ENCODE measurements at regions not wholly inside any gene's neighbourhood (a gene's known extent, or its start where the extent isn't known, plus 50 kb on each side); places are given as distances from the start of the nearest gene placed in this dataset.

GRCh38 chr2:67927501-67927900, 135.3 kb downstream of the C1D start:
- no peaks in the 10 kb centered on the region for H3K4me1 Mint-ChIP-seq
- no peak overlapping the region for H3K4me3 Mint-ChIP-seq
- H3K27ac Mint-ChIP-seq, result no peak overlapping the region
- POLR2A ChIA-PET, result no interaction called here
- H3K36me3 Mint-ChIP-seq (ENCODE audit: low read depth), result no peaks in the 10 kb centered on the region
- no peaks in the 10 kb centered on the region for H3K27me3 Mint-ChIP-seq
- CTCF ChIA-PET, result interaction anchor here (0.9 kb wide), 1 partner anchor 37 kb away, joined by 4 read pairs; no protein-coding TSS in a partner anchor
- H3K9me3 Mint-ChIP-seq, result no peaks in the 10 kb centered on the region
- DNase-seq, result no peak

DNA sequence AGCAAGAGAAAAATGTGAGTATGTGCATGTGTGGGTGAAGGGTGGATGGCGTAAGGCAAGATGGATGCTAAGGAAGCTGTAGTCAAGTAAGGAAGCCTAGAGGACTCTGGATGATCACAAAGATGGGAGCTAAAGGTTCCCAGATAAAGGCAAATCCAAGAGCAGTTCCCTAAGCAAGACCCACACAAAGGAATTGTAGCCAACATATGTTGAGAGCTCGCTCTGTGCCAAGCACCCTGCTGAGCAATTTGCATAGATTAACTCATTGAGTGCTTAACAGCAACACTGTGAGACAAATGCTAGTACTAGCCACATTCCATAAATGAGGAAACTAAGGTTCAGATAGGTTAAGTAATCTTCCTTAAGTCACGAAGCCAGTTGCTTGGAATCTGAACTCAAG, 132.6 kb downstream of the C1D start:
- Mint-ChIP-seq H3K4me1 (no peaks in the 10 kb centered on the region), H3K9me3 (no peaks in the 10 kb centered on the region), H3K36me3 (ENCODE audit: low read depth) (no peaks in the 10 kb centered on the region), H3K27ac (no peak overlapping the region), H3K4me3 (no peak overlapping the region), H3K27me3 (peaks cover 2% of the 10 kb centered on the region)
- DNase-seq, result no peak
- ChIA-PET CTCF (no interaction called here), POLR2A (no interaction called here)

- ChIA-PET POLR2A (no interaction called here), CTCF (no interaction called here)
- Mint-ChIP-seq H3K4me3 (no peak overlapping the region), H3K27ac (no peak overlapping the region), H3K36me3 (ENCODE audit: low read depth) (no peaks in the 10 kb centered on the region), H3K4me1 (no peaks in the 10 kb centered on the region), H3K9me3 (no peaks in the 10 kb centered on the region), H3K27me3 (peaks cover 2% of the 10 kb centered on the region)
- DNase-seq, result no peak
These were observed 125.8 kb downstream of the C1D start for GRCh38 chr2:67936969-67937368.

- Mint-ChIP-seq H3K27me3 (no peaks in the 10 kb centered on the region), H3K4me1 (no peaks in the 10 kb centered on the region), H3K36me3 (ENCODE audit: low read depth) (no peaks in the 10 kb centered on the region), H3K9me3 (no peaks in the 10 kb centered on the region), H3K27ac (no peak overlapping the region), H3K4me3 (no peak overlapping the region)
- DNase-seq, result no peak
- ChIA-PET POLR2A (no interaction called here), CTCF (no interaction called here)
These were observed 124.8 kb downstream of the C1D start for GRCh38 chr2:67938053-67938452.

DNA sequence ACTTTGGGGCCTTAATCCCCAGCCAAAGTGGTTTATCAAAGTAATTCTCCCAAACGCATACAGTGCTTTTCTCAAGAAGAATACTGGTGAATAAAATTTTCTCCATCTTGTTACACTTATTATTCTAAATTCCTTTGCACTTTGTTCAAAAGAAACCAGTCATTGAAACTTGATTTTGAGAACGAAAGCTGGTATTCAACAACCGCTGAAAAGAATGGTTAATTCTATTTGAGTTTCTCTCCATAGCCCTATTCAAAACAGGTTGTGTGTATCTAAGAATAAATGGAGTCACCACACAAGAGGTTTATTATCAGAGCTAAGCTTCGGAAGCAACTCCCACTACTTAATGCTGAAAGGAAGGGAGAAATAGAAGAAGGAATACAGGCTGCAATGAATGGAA, 117.7 kb downstream of the C1D start:
- ChIA-PET CTCF (no interaction called here), POLR2A (no interaction called here)
- no peaks in the 10 kb centered on the region for H3K4me1 Mint-ChIP-seq
- H3K27me3 Mint-ChIP-seq, result peaks cover 2% of the 10 kb centered on the region
- H3K4me3 Mint-ChIP-seq, result no peak overlapping the region
- no peaks in the 10 kb centered on the region for H3K9me3 Mint-ChIP-seq
- no peak overlapping the region for H3K27ac Mint-ChIP-seq
- H3K36me3 Mint-ChIP-seq (ENCODE audit: low read depth), result no peaks in the 10 kb centered on the region
- DNase-seq, result no peak

GRCh38 chr2:67945940-67946339, 116.9 kb downstream of the C1D start:
- Mint-ChIP-seq H3K27ac (no peak overlapping the region), H3K4me3 (no peak overlapping the region), H3K4me1 (no peaks in the 10 kb centered on the region), H3K27me3 (peaks cover 2% of the 10 kb centered on the region), H3K36me3 (ENCODE audit: low read depth) (no peaks in the 10 kb centered on the region), H3K9me3 (no peaks in the 10 kb centered on the region)
- ChIA-PET POLR2A (no interaction called here), CTCF (no interaction called here)
- DNase-seq, result no peak

- CTCF ChIA-PET, result no interaction called here
- POLR2A ChIA-PET, result no interaction called here
- no peak overlapping the region for H3K27ac Mint-ChIP-seq
- H3K4me3 Mint-ChIP-seq, result no peak overlapping the region
- H3K4me1 Mint-ChIP-seq, result no peaks in the 10 kb centered on the region
- H3K9me3 Mint-ChIP-seq, result no peaks in the 10 kb centered on the region
- H3K36me3 Mint-ChIP-seq (ENCODE audit: low read depth), result no peaks in the 10 kb centered on the region
- no peak for DNase-seq
- peaks cover 2% of the 10 kb centered on the region for H3K27me3 Mint-ChIP-seq
These were observed 114.7 kb downstream of the C1D start for GRCh38 chr2:67948057-67948456.

- no peaks in the 10 kb centered on the region for H3K4me1 Mint-ChIP-seq
- ChIA-PET CTCF (no interaction called here), POLR2A (no interaction called here)
- DNase-seq, result no peak
- no peaks in the 10 kb centered on the region for H3K36me3 Mint-ChIP-seq (ENCODE audit: low read depth)
- no peak overlapping the region for H3K27ac Mint-ChIP-seq
- H3K4me3 Mint-ChIP-seq, result no peak overlapping the region
- H3K9me3 Mint-ChIP-seq, result no peaks in the 10 kb centered on the region
- peaks cover 4% of the 10 kb centered on the region for H3K27me3 Mint-ChIP-seq
These were observed 114.3 kb downstream of the C1D start for GRCh38 chr2:67948506-67948905.

GRCh38 chr2:67950018-67950417, 112.8 kb downstream of the C1D start:
- no peak for DNase-seq
- CTCF ChIA-PET, result no interaction called here
- H3K27me3 Mint-ChIP-seq, result peaks cover 2% of the 10 kb centered on the region
- POLR2A ChIA-PET, result interaction anchor here (0.6 to 1.6 kb wide), 2 partner anchors 12 to 399 kb away, joined by 3 read pairs; no protein-coding TSS in a partner anchor
- H3K4me1 Mint-ChIP-seq, result no peaks in the 10 kb centered on the region
- no peak overlapping the region for H3K4me3 Mint-ChIP-seq
- no peaks in the 10 kb centered on the region for H3K9me3 Mint-ChIP-seq
- H3K27ac Mint-ChIP-seq, result no peak overlapping the region
- no peaks in the 10 kb centered on the region for H3K36me3 Mint-ChIP-seq (ENCODE audit: low read depth)

DNA sequence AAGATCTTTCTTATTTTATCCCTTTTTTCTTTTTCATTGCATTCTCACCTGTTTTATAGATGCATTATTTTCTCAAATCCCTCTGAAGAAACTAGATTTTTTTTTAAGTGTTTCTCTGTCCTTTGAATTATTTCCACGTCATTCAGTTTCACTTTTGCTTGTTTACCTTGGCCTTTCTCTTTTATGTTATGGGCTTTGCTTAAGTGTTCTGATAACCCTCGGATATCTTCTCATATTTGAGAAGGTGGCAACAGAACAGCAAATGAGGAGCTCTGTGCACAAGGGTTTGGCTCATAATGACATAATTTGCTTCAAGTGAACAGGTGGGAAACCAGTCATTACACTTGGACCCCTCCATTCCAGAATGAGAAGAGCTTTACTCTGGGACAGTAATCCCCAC, 111.9 kb downstream of the C1D start:
- POLR2A ChIA-PET, result interaction anchor here (0.6 to 1.6 kb wide), 2 partner anchors 11 to 398 kb away, joined by 3 read pairs; no protein-coding TSS in a partner anchor
- H3K4me3 Mint-ChIP-seq, result no peak overlapping the region
- CTCF ChIA-PET, result no interaction called here

DNA sequence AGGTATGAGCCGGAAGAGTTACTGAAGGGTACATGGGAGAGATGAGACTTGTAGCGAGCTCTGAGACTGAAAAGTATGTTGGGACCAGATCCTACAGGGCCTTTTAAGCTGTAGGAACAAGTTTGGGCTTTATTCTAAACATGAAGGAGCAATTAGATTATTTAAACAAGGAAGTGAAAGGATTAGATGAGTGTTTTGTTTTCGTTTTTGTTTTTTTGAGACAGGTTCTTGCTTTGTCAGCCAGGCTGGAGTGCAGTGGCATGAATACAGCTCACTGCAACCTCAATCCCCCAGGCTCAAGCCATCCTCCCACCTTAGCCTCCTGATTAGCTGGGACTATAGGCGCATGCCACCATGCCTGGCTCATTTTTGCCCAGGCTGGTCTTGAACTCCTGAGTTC, 110.7 kb downstream of the C1D start:
- ChIA-PET POLR2A (no interaction called here), CTCF (no interaction called here)
- Mint-ChIP-seq H3K4me1 (no peaks in the 10 kb centered on the region), H3K27ac (no peak overlapping the region), H3K27me3 (peaks cover 5% of the 10 kb centered on the region), H3K9me3 (no peaks in the 10 kb centered on the region), H3K36me3 (ENCODE audit: low read depth) (no peaks in the 10 kb centered on the region), H3K4me3 (no peak overlapping the region)
- DNase-seq, result no peak

More for the DNA sequence above, 111.9 kb downstream of the C1D start:
- Mint-ChIP-seq H3K36me3 (ENCODE audit: low read depth) (no peaks in the 10 kb centered on the region), H3K27me3 (peaks cover 2% of the 10 kb centered on the region), H3K9me3 (no peaks in the 10 kb centered on the region), H3K27ac (no peak overlapping the region), H3K4me1 (no peaks in the 10 kb centered on the region)
- no peak for DNase-seq

DNA sequence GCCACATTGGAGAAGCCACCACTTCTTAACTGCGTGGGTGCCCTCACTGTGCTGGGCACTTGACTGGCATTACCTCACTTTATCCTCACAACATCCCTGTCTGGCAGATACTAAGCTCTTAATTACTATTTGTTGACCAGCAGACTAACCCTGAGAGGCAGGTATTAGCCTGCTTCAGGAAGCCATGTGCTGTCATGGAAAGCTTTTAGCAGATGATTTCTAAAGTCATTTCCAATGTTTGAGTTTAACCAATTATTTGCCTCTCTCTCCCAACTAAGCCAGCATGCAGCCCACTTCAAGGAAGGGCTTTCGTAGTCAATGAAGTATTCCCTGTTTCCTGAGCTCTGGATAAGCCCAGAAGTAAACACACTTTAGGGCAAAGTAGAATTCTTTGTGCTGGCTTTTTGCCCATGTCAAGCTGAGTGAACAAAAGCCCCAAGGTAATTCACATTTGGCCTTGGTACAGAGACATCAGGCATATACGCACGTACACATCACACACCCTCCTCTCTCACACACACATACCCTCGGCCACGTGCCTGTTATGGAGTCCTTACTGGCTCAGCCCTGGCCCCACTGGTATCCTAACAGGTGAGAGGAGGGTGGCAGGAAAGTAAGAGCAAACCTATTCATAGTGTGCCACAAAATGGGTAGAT, 108.6 kb downstream of the C1D start:
- Mint-ChIP-seq H3K9me3 (no peaks in the 10 kb centered on the region), H3K4me3 (no peak overlapping the region), H3K36me3 (ENCODE audit: low read depth) (no peaks in the 10 kb centered on the region), H3K27me3 (peaks cover 5% of the 10 kb centered on the region), H3K4me1 (no peaks in the 10 kb centered on the region), H3K27ac (no peak overlapping the region)
- POLR2A ChIA-PET, result no interaction called here
- CTCF ChIA-PET, result interaction anchor here (0.6 kb wide), 1 partner anchor 347 kb away, joined by 4 read pairs; no protein-coding TSS in a partner anchor
- DNase-seq, result no peak

DNA sequence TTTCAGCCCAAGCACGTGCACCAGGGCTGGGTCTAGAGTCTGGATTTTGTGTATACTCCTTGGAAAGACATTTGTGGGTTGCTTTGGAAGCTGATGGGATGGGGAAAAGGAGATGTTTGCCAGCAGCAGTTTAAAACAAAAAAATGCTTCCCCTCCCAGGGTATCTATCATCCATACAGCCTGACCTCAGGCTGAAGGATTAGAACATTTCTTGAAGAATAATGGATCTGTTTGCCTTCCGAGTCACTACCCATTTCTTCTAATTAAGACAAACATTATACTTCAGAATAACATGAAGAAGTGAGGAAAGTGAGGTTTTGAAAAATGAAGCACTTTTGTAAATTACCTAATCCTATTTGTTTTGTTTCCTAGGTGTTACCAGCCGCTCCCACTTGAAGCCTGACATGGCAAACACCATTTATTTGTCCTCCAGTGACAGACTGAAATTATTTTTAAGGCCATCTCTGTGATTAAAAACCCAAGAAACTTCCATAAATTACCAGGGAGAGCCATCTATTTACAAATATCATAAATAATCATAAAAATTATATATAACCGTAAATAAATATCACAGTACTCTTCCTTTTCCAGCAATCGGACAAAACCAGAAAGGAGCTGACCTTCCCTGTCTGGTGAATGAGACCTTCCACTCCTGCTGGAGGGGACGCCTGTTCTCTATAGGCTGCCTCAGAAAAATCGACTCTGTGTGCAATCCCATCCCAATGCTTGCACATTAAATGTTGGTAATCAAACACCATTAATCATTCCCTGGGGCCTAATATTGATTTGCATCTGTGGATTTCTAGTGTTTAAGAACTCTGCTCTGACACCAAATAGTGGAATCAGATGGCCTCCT, 106.8 kb downstream of the C1D start:
- no peaks in the 10 kb centered on the region for H3K36me3 Mint-ChIP-seq (ENCODE audit: low read depth)
- DNase-seq, result no peak
- H3K27me3 Mint-ChIP-seq, result peaks cover 5% of the 10 kb centered on the region
- no peak overlapping the region for H3K27ac Mint-ChIP-seq
- H3K9me3 Mint-ChIP-seq, result no peaks in the 10 kb centered on the region
- no peaks in the 10 kb centered on the region for H3K4me1 Mint-ChIP-seq
- CTCF ChIA-PET, result no interaction called here
- H3K4me3 Mint-ChIP-seq, result no peak overlapping the region
- POLR2A ChIA-PET, result interaction anchor here (0.6 kb wide), 1 partner anchor 50 kb away, joined by 4 read pairs; no protein-coding TSS in a partner anchor

GRCh38 chr2:67965246-67965645, 97.6 kb downstream of the C1D start:
- H3K27ac Mint-ChIP-seq, result no peak overlapping the region
- no peaks in the 10 kb centered on the region for H3K27me3 Mint-ChIP-seq
- H3K4me3 Mint-ChIP-seq, result no peak overlapping the region
- DNase-seq, result no peak
- POLR2A ChIA-PET, result no interaction called here
- H3K4me1 Mint-ChIP-seq, result no peaks in the 10 kb centered on the region
- no peaks in the 10 kb centered on the region for H3K36me3 Mint-ChIP-seq (ENCODE audit: low read depth)
- CTCF ChIA-PET, result no interaction called here
- no peaks in the 10 kb centered on the region for H3K9me3 Mint-ChIP-seq
